ENCODE measurements at regions not wholly inside any gene's neighbourhood (a gene's known extent, or its start where the extent isn't known, plus 50 kb on each side); places are given as distances from the start of the nearest gene placed in this dataset.

- TF ChIP-seq CTCF (IDR thresholded peaks at IDR 0.05) (no peak), POLR2A (IDR thresholded peaks at IDR 0.05; ENCODE audit: low read depth) (no peak)
These were observed 151.2 kb downstream of the TFAP2C start for GRCh38 chr20:56780266-56780665.

All from esophagus muscularis mucosa (tissue), 3 donors.